ENCODE measurements at regions not wholly inside any gene's neighbourhood (a gene's known extent, or its start where the extent isn't known, plus 50 kb on each side); places are given as distances from the start of the nearest gene placed in this dataset.
"Not testable (repeated sequence)": the region's sequence is repeated elsewhere in the genome, so short reads cannot be mapped to it uniquely, and the experiment has no call there.

DNA sequence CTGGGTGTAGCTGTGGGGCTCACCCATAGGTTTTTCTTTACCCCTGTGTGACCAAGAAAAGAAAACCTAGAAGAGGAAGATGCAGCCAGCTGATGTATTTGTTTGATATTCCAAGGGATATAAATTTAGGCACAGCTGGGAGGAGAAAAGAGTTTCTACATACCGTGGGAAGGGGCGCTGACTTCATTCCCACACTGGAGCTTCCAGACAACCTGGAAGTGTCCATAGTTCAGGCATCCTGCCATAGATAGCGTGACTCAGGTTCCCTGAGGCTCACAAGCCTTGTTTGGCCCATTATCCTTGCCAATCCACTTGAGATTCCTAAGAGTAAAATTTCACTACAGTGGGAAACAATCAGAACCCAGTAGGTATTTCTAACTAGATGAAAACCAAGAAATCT is 371.7 kb upstream of the NRP1 start:
- peak; percentile 56 to 58 for DNase-seq (ENCODE audit: low read depth in 2 of 2)

DNA sequence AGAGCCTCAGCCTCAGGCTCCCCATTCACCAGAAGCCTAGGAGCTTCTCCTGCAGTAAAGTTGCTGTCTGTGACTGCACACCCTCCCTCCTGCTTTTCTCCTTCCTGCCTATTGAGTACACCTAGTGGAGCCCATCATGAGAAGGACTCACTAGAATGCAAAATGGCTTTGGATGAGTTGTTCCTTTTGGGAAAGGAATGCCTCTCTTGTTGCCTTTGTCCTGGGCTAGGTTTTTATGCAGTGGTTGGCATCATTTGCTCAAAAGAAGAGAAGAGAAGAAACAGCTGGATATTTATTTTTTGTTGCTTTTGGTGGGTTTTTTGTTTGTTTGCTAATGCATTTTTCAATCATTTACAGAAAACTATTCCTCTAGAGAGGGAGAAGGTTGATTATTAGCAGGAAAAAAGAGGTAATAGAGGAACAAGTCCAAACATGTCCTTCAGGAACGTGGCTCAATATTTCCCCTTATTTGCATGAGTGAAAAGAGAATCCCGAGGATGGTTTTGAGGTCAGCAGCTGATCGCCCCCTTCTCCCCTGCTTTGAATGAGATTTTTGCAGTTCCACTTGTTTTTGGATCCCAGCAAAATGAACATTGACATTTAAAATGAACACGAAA is 369.9 kb upstream of the NRP1 start:
- DNase-seq (ENCODE audit: low read depth in 2 of 2): no peak

DNA sequence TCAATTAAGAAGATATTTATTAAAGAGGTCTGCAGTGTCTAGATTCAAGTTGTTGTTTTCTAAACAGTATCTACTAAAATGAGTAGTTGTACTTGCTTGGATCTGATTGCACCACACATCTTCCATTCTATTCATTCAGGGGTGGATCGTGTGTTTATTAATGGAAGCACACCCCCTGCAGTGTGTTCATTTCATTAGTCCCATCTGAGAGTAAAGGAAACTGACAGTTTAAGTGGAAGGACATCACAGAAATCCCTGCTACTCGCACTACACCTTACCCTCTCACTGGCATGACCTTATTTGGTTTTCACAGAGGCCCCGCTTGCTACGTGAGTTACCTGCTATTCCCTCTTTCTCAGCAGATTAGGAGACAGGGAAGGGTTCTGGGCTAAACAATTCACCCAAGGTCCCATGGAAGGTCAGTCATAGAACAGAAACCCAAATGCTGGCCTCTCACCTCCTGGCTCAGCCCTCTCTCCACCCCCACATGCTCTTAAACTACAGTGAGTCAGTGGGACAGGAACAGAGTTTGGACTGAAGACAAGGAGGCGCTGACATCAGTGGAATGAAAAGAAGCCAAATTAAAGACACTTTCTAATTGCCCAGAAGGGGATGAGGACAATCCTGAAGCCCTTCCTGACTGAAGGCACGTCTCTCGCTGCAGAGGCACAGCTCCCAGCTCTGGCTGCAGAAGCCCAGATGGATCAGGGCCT is 369.2 kb upstream of the NRP1 start:
- peak in 1 of 2 experiments; percentile 22 for DNase-seq (ENCODE audit: low read depth in 2 of 2)

DNA sequence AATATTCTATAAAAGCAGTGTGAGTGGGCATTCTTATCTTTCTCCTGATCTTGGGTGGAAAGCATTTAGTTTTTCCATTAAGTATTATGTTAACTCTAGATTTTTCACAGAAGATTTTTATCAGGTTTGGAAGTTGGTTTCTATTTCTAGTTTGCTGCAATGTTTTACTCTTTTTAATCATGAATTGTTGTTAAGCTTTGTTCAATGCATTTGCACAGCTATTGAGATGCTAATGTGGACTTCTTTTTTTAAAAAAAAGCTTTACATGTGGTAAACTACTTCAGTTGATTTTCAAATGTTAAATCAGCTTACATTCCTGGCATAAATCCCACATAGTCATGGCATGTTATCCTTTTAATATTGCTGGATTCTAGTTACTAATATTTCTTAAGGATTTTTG is 363.6 kb upstream of the NRP1 start:
- DNase-seq (ENCODE audit: low read depth in 2 of 2): no peak

DNA sequence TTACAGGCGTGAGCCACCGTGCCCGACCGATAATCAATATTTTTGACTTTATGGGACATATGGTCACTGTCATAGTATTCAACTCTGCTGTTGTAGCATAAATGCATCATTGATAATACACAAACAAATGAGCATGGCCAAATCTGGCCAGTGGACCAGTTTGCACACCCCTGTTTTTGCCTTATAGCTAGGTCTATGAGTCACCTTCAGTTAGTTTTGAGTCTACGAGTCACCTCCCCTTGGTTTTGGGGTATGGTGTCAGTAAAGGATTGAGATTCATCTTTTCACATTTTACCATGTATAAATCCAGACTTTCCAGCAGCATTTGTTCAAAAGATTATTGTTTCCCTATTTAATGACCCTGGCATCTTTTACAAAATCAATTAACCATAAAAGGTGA is 362.5 kb upstream of the NRP1 start:
- DNase-seq (ENCODE audit: low read depth in 2 of 2): no peak

DNA sequence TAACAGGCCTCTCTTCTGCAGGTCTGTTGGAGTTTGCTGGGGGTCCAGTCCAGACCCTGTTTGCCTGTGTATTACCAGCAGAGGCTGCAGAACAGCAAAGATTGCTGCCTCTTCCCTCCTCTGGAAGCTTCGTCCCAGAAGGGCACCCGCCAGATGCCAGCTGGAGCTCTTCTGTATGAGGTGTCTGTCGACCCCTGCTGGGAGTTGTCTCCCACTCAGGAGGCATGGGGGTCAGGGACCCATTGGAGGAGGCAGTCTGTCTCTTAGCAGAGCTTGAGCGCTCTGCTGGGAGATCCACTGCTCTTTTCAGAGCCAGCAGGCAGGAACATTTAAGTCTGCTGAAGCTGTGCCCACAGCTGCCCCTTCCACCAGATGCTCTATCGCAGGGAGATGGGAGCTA is 361.1 kb upstream of the NRP1 start:
- DNase-seq (ENCODE audit: low read depth in 2 of 2): no peak

DNA sequence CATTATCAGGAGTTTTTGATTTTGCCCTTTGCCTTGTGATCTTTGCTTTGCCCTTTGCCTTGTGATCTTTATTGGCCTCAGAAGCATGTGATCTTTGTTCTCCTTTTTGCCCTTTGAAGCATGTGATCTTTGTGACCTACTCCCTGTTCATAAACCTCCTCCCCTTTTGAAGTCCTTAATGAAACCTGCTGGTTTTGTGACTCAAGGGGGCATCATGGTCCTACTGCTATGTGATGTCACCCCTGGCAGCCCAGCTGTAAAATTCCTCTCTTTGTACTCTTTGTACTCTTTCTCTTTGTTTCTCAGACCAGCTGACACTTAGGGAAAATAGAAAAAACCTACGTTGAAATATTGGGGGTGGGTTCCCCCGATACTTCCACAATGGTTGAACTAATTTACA is 356.1 kb upstream of the NRP1 start:
- not testable (repeated sequence) for DNase-seq (ENCODE audit: low read depth in 2 of 2)

DNA sequence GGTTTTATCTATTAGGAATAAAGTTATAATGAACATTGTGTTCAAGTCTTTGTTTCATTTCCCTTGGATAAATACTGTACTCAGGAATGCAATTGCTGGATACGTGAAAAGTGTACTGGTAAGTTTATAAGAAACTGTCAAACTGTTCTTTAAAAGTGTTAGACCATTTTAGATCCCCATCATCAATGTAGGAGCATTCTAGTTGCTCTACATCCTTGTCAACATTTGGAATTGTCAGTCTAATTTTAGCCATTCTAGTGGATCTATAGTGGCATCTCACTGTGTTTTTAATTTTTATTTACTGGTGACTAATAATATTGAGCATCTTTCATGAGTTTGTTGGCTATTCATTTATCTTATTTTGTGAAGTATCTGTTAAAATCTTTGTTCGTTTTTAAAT is 354.0 kb upstream of the NRP1 start:
- no peak for DNase-seq (ENCODE audit: low read depth in 2 of 2)

DNA sequence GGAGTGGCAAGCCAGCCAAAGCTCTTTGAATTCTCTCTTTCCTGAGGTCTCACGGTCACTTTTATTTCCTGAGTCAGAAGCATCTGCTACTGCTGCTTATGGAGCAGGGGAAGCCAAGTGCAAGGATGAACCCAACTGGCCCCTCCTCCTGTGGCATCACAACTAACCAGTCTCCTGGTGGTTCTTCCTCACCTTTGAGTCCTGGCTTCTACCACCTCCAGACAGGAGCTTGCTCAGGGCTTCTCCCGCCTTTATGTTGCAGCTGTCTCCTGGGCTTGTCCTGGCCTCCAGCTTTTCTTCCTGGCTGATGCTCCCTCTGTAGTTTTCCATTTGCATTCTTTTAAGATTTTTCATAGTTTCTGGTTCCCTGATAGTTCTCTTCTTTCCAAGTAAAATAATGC is 349.7 kb upstream of the NRP1 start:
- no peak for DNase-seq (ENCODE audit: low read depth in 2 of 2)

DNA sequence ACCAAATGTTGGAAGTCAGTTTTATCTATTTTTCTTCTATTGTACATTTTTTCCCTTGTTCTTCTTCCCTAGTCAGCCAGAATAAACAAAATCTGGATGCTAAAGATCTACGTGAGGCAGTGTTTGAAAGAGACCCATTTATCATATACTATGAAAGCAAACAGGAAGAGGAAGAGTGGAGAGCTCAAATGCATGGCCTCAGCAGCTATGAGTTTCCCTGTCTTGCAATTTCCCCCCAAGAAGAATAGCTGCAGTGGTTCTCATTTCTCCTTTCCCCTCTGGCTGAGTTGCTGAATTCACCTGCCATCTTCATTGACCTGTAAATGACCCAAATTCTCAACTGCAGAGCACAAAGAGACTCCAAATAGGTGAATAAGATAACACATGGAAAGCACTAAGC is 347.1 kb upstream of the NRP1 start:
- no peak for DNase-seq (ENCODE audit: low read depth in 2 of 2)

DNA sequence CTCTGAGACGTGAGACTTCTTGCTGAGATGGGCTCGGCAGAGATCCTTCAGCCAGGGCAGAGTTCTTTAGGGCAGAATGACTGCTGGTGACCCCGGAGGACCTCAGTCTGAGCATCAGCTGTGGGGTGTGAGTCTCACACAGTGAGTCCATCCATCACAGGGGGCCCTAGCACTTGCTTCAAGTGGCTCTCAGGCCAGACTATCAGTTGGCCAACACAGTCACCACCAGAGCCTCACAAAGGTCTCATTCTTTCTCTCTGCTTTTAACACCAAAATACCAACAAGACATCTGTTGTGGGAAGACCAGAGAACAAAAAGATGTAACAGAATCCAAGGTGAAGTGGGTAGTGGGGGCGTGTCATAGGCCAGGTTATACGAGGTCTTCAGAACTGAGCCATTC is 345.6 kb upstream of the NRP1 start:
- no peak for DNase-seq (ENCODE audit: low read depth in 2 of 2)

DNA sequence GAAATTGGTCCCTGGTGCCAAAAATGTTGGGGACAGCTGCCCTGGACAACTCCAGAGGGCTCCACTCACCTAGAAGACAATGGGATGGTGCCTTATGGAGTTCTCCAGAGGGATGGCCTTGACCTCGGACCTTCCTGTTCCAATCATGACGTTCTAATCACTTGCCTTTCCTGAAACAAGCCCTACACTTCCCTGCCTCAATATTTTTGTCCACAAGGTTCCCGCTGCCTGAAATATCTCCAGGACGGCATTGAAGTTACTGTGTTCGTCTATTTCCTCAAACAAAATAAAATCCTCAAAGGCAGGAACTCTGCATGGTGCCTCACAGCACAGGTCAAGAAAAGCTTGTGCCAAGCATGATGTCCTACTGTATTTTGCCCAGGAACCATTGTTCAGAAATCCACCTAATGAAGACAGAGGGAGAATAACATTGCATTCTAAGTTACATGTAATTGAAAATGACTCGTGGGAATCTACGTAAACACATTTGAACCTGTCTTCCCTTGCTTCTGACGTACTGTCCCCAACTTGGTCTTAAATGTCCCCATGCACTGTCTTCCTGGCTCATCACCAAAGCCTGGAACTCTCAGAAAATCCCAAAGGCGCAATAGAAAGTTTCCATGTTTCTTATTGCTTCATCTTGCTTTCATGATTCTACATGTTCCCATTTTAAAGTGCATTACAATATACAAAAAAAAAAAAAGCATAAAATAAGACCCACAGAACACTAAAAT is 342.3 kb upstream of the NRP1 start:
- no peak for DNase-seq (ENCODE audit: low read depth in 2 of 2)

DNA sequence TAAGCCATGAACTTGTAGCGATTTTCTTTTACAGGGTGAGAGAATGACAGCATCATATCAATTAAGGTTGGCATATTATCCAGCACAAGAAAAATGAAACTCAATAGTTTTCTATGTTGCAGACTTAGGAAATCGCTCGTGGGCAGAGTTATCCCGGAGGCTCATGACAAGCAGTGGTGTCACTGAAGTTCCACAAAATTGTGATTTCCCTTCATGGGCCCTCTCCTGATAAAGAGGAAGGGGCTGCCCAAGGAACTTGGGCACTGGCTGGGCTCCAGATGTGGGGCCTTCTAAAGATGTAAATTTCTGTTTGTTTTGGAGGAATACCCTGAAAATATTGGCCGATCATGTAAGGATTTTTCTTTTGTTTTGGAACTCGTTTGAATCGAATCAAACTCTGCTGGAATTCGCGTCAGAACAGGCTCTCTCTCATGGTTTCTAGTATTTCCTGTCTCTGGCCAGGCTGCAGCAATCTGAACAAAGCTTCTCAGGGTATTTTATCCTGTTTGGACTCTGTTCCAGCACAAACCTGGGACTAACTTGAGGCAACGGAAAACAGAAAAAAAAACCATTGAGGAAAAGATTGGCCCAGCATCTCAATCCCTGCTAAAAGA is 340.6 kb upstream of the NRP1 start:
- DNase-seq (ENCODE audit: low read depth in 2 of 2): no peak

DNA sequence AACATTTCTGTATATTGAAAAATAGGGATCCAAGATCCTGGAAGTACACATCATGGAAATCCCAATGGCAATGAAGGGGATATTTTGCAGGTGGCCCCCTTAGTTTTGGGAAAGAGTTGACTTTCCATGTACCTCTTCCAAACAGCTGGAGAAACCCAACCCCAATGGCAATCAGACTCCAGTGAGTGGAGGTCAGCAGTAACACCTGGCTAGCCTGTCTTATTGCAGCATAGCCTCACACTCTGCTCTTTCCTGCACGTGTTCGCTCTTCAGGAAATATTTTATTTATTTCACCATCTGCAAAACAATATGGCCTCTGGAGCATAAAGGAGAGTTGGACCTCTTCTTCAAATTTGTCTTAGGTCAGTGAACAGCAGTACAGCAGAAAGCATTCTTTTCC is 340.0 kb upstream of the NRP1 start:
- DNase-seq (ENCODE audit: low read depth in 2 of 2): no peak

DNA sequence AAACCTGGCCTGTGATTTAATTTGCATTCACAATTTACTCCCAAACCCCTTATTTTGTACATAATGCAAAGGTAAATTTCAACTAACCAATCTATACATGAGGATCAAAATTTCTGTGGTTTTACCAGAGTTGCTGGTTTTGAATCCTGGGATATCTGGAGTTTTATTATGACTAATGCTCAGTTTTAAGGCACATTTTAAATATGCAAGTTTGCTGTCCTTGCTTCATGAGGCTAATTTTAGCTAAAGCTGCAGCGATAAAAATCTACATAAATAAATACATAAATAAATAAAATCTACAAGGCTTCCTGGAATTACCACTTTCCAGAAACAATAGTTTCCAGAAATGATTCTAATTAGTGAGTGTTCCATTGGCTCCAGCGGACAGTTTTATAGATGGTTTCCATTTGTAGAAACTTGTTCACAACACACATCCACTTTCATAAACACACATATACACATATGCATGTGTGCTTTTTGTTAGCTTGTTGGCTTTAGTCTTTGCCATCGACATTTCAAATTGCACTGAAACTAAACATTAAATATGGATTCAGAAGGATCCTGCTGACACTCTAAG is 339.5 kb upstream of the NRP1 start:
- DNase-seq (ENCODE audit: low read depth in 2 of 2): no peak

DNA sequence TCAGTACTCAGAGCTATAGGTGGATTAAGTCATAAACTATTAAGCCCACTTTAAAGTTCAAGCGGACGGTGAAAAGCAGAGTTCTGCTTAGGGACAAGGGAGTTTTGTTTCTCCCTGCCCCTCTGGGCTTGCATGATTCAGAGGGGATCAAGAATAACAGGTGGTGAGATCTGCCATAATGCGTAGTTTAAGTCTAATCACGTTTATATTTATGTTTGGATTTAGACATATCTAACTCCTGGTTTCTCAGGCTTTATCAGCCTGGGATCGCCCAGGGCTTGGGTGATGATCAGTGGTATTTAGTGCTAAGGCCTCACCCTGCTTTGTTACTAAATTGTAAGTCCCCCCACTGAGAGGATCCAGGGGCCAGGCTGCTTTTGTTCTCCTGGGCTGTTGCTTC is 335.4 kb upstream of the NRP1 start:
- no peak for DNase-seq (ENCODE audit: low read depth in 2 of 2)

DNA sequence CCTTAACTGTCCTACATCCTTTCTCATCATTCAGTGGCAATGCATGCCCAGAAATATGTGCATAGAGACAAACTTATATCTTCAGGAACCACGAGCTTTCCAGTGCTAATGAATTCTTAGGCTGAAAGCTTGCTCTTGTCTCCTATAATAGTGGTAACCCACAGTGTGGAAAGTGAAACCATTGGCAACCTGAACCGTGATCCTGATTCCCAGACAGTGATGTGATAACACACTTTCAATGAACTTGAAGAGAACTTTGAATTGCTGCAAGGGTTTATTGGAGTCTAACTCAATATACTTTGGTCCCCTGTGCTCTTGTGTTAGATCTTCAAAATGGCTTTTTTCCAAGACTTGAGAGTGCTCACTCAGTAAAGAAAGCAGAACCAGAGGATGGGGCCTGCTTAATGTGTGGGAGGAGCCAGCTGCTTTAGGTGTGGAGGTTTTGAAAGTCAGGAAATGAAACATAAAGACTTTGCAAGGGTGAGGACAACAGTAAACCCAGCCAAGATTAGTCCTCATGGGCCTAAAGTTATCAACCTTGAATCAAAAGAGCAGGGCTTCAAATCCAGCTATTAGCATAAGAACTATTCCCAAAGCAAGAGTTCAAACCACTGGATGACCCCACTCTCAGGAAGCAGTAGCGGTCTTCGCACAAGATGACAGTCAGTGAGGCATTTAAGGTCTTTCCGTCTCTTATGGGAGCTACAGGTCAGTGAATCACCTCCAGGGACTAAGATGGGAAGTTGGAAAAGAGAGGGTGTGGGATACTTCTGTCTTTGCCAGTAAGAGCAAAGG is 332.4 kb upstream of the NRP1 start:
- no peak for DNase-seq (ENCODE audit: low read depth in 2 of 2)

DNA sequence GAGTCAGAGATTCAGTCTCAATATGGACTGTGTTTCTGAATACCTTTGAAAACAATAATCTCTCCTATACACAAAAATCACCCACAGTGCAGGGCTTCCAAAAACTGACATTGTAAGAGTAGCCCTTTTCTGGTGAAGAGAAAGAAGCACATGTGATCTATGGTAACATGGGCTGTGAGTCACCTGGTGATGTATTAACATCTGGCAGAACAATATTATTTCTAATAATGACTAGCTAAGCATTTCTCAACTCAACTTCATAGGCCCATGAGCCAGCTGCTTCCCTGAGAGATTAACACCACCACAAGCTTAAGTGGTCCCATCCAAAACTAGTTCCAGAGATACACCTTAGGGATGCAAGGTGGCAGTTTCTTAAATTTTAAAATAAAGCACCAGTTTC is 331.0 kb upstream of the NRP1 start:
- DNase-seq (ENCODE audit: low read depth in 2 of 2): no peak

DNA sequence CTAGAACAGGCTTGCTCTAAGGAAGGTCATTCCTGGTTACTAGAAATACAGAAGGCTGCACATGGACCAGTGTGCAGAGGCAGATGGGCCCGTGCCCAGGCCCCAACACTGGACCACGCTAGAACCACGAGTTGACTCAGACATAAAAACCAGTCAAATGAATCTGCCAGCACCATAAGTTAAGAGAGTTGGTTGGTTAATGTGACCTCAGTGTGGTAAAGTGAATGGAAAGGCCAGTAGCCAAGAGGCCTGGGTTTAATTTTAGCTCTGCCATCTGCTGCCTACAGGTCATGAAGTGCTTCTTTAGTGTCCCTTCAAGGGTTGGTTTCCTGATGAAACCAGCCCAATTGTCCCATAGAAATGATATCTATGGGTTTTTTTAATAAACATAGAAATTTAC is 329.6 kb upstream of the NRP1 start:
- no peak for DNase-seq (ENCODE audit: low read depth in 2 of 2)

DNA sequence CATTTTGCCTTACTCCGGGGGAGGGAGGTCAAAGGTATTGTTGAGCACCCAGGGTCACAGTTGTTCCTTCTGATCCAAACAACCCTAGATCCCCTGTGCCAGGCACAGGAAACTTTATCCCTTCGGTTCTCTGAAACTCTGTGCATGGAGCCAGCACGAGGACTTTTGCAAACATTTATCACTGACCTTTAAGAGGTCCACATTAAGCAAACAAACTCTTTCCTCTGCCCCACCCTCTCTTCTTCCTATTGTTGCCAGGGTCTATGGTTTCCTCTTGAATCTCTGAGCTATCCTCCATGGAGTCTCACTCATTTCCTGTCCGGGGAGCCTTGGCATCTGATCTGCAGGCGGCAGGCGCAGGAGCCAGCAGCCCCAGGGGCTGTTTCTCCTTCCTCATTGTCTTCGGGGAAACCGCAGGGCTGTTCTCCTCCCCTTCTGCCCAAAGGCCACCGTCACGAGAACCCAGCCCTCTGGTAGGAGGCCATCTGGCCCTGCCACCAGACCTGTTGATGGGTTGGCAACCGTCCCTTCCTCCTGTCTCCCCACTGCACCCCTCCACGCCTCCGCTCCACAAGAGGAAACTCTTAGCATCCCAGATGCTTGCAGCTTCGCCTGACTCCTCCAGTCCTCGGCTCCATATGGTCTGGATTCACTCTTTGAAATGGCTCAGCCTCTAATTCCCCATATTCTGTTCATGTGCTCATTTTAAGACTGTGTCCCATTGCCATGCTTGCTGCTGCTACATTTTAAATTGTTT is 327.3 kb upstream of the NRP1 start:
- DNase-seq (ENCODE audit: low read depth in 2 of 2): peak; percentile 41 to 51

DNA sequence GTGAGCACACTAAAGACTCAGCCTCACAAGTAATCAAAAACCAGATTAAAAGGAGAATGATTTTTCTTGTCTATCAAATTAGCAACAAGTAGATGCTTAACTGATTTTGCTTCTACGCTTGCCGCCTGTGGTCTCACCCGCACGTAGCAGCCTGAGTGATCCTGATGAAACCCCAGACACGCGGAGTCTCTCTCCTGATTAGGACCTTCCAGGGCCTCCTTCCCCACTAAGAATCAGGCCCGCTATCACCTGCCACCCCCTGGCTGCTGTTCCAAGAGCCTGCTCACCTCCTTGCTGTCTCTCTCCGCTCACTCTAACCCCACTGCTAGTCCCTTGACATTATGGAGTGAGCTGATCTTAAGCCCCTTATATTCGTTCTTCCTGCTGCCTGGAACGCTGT is 325.9 kb upstream of the NRP1 start:
- no peak for DNase-seq (ENCODE audit: low read depth in 2 of 2)

All from fibroblast of skin of left quadriceps (primary cell).